CD14-positive monocyte (primary cell): ENCODE measurements at regions not wholly inside any gene's neighbourhood (a gene's known extent, or its start where the extent isn't known, plus 50 kb on each side); places are given as distances from the start of the nearest gene placed in this dataset.

ENCODE experiments used
- DNase-seq, 3 donors: peaks; one replicate each; pipeline ENCODE4 v3.0.0-alpha.2; 2011 to 2022
- H2AFZ ChIP-seq: 2 replicates; pipeline ENCODE4 v1.6.0; 2012; ENCODE audit warnings: mild to moderate bottlenecking, low read depth, low read length, inconsistent platforms; ENCODE audit not compliant: insufficient read depth, poor library complexity, severe bottlenecking
- H3K27ac ChIP-seq, 2 donors: 1 replicate in 1 of 2; 2 replicates in 1 of 2; pipeline ENCODE4 v1.5.1; 2012 to 2013; ENCODE audit warnings: low read length in 2 of 2, control low read depth in 1 of 2, inconsistent platforms in 1 of 2, low read depth in 1 of 2, mild to moderate bottlenecking in 1 of 2
- H3K27me3 ChIP-seq, 2 donors: one replicate each; pipeline versions ENCODE4 v1.6.0 to v1.6.1; 2011 to 2013; ENCODE audit warnings: low read length in 2 of 2; ENCODE audit not compliant: control insufficient read depth in 2 of 2, insufficient read depth in 2 of 2
- H3K36me3 ChIP-seq, 2 donors: replicated peaks in 1 of 2; 1 replicate in 1 of 2; 2 replicates in 1 of 2; pipeline versions ENCODE4 v1.5.1 to v1.6.1; 2012 to 2013; ENCODE audit warnings: low read length in 2 of 2, control low read depth in 1 of 2, inconsistent platforms in 1 of 2, mild to moderate bottlenecking in 1 of 2; ENCODE audit not compliant: insufficient read depth in 2 of 2, control insufficient read depth in 1 of 2
- H3K4me1 ChIP-seq, 2 donors: 1 replicate in 1 of 2; 2 replicates in 1 of 2; pipeline versions ENCODE4 v1.5.1 to v1.6.1; 2012 to 2013; ENCODE audit warnings: low read length in 2 of 2, control low read depth in 1 of 2, inconsistent platforms in 1 of 2, mild to moderate bottlenecking in 1 of 2, moderate library complexity in 1 of 2; ENCODE audit not compliant: insufficient read depth in 2 of 2, control insufficient read depth in 1 of 2
- H3K4me2 ChIP-seq: replicated peaks from 2 replicates; pipeline ENCODE3; 2012; ENCODE audit warnings: low read length, moderate library complexity, mild to moderate bottlenecking; ENCODE audit not compliant: poor library complexity, severe bottlenecking; ENCODE audit errors: extremely low read depth
- H3K4me3 ChIP-seq, 3 experiments: fragments of 200-600 bp in 1 of 3; sonication (generic) in 1 of 3; replicated peaks in 1 of 3; 1 replicate in 2 of 3; 2 replicates in 1 of 3; pipeline ENCODE4 v1.5.1; 2011 to 2013; ENCODE audit warnings: low read length in 3 of 3, mild to moderate bottlenecking in 3 of 3, control low read depth in 2 of 3, low read depth in 2 of 3, inconsistent platforms in 1 of 3, moderate library complexity in 1 of 3
- H3K79me2 ChIP-seq: 2 replicates; pipeline ENCODE4 v1.6.0; 2012; ENCODE audit warnings: mild to moderate bottlenecking, control low read depth, inconsistent platforms, low read length, moderate library complexity; ENCODE audit not compliant: insufficient read depth
- H3K9ac ChIP-seq: 2 replicates; pipeline ENCODE4 v1.6.0; 2017; ENCODE audit warnings: low read length, mild to moderate bottlenecking; ENCODE audit not compliant: insufficient read depth, poor library complexity, severe bottlenecking
- H3K9me3 ChIP-seq, 2 donors: replicated peaks in 1 of 2; 1 replicate in 1 of 2; 2 replicates in 1 of 2; pipeline versions ENCODE4 v1.5.1 to v1.6.1; 2012 to 2013; ENCODE audit warnings: low read length in 2 of 2, control low read depth in 1 of 2; ENCODE audit not compliant: control insufficient read depth in 1 of 2, insufficient read depth in 1 of 2
- H4K20me1 ChIP-seq: 2 replicates; pipeline ENCODE4 v1.6.0; 2012; ENCODE audit warnings: mild to moderate bottlenecking, low read length, control low read depth, moderate library complexity; ENCODE audit not compliant: insufficient read depth
- H3K27ac Mint-ChIP-seq, 7 donors: one replicate each; pipeline ENCODE4 v1.8.0; 2020; ENCODE audit warnings: mild to moderate bottlenecking in 7 of 7, mixed read lengths in 7 of 7, moderate library complexity in 6 of 7, inconsistent platforms in 2 of 7
- H3K27me3 Mint-ChIP-seq, 3 donors: one replicate each; pipeline ENCODE4 v1.8.0; 2021 to 2022; ENCODE audit warnings: low read depth in 3 of 3, mild to moderate bottlenecking in 3 of 3, mixed read lengths in 3 of 3, moderate library complexity in 3 of 3, inconsistent platforms in 1 of 3
- H3K36me3 Mint-ChIP-seq, 2 donors: one replicate each; pipeline ENCODE4 v1.8.0; 2020; ENCODE audit warnings: mixed read lengths in 2 of 2, inconsistent platforms in 1 of 2, mild to moderate bottlenecking in 1 of 2
- H3K4me1 Mint-ChIP-seq: one replicate; pipeline ENCODE4 v1.8.0; 2020; ENCODE audit warnings: mild to moderate bottlenecking, mixed read lengths
- H3K4me3 Mint-ChIP-seq, 2 donors: one replicate each; pipeline ENCODE4 v1.8.0; 2020; ENCODE audit warnings: mild to moderate bottlenecking in 2 of 2, mixed read lengths in 2 of 2, moderate library complexity in 1 of 2
- H3K9me3 Mint-ChIP-seq, 7 donors: one replicate each; pipeline ENCODE4 v1.8.0; 2020 to 2022; ENCODE audit warnings: mixed read lengths in 7 of 7, mild to moderate bottlenecking in 6 of 7, moderate library complexity in 6 of 7, inconsistent platforms in 2 of 7
- CTCF ChIP-seq: fragments of 200-600 bp; IDR thresholded peaks from one replicate; pipeline ENCODE4 v1.8.0; 2022; ENCODE audit warnings: antibody characterized with exemption, mild to moderate bottlenecking
- WGBS: methylation state at CpG from one replicate; pipeline ENCODE4 v1.1.5; 2013; ENCODE audit warnings: missing lambda C conversion rate; ENCODE audit not compliant: insufficient coverage; 5-methylcytosine and 5-hydroxymethylcytosine counted together
- intact Hi-C, 2 donors: fragments of 100-400 bp; cut with micrococcal nuclease; formaldehyde crosslinking; loops; one replicate each; pipeline versions ENCODE4 v1.15.0 to v1.15.1; 2023

DNA sequence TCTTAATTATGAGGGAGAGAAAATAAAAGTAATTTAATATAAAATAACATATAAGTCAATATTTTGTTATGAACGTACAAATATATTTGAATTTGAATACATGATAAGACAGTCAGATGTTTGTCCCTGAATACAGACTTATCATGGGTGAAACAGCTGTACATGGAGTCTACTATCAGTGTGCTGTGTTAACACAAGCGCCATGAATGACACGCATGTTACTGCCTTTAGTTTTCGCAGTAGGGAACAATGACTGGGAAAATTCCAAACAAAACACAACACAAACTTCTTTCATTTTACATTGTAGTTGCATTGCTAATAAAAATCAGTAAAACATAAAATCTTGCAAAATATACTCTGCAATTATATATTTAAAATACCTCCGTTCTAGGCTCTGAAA lies 108.6 kb downstream of the FBXO5 start:
- Histone ChIP-seq H3K9me3 (no peaks in the 10 kb centered on the region), H3K4me2 (no peak overlapping the region), H3K27me3 (no peaks in the 10 kb centered on the region), H3K9ac (no peak overlapping the region), H4K20me1 (no peaks in the 10 kb centered on the region), H3K27ac (no peak overlapping the region), H3K36me3 (no peaks in the 10 kb centered on the region), H3K4me1 (no peaks in the 10 kb centered on the region), H3K79me2 (no peaks in the 10 kb centered on the region), H2AFZ (no peak overlapping the region), H3K4me3 (no peak overlapping the region)
- H3K36me3 Mint-ChIP-seq = no peaks in the 10 kb centered on the region
- intact Hi-C loops = no loop called here
- no peak overlapping the region for H3K4me3 Mint-ChIP-seq
- no CpG with 5 or more reads among the region's 5 CpGs for WGBS
- H3K27ac Mint-ChIP-seq = no peak overlapping the region
- DNase-seq = no peak
- H3K27me3 Mint-ChIP-seq = peaks cover 0 to 2% (median 0%) of the 10 kb centered on the region in 3 donors
- H3K4me1 Mint-ChIP-seq = no peaks in the 10 kb centered on the region
- no peaks in the 10 kb centered on the region for H3K9me3 Mint-ChIP-seq
- TF ChIP-seq CTCF = no peak

DNA sequence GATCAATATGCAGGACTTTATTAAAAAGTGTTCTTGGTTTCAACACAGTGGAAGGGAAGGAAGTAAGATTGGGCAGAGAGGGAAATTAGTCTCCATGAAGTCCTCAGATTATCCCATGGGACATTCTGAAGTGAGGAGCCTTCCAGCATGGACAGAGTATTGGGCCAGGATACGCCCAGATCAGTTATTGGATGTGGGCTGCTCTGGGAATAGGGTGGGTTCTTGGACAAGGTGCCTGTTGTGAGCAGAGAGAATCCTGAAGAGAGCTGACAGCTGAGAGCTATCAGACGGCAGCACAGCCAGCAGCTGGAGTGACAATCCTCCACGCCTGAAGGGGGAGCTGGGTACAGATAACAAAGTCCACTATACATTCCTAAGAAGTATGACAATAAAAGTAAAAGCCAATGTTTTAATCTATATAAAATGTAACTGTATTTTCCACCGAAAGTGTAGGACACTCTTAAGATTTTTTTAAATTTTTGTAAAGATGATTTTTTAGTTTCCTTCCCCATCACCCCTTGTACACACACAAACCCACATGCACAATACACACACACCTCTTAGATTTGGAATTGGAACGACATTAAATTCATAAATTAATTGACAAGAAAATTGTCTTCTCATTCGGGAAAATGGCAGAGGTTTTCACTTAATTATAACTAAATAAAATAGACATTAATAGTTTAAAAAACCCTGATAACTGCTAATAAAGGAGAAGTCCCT lies 107.8 kb downstream of the FBXO5 start:
- no peaks in the 10 kb centered on the region for H3K27me3 ChIP-seq
- H3K9ac ChIP-seq = no peak overlapping the region

More for the DNA sequence above, 107.8 kb downstream of the FBXO5 start:
- Mint-ChIP-seq H3K27me3 (peaks cover 0 to 2% (median 0%) of the 10 kb centered on the region in 3 donors), H3K9me3 (peaks cover 0 to 7% (median 3%) of the 10 kb centered on the region in 7 donors), H3K27ac (no peak overlapping the region), H3K4me3 (no peak overlapping the region), H3K36me3 (no peaks in the 10 kb centered on the region), H3K4me1 (peaks cover 4% of the 10 kb centered on the region)
- no peak overlapping the region for H3K4me3 ChIP-seq
- H2AFZ ChIP-seq = no peak overlapping the region
- H3K27ac ChIP-seq = no peak overlapping the region
- H4K20me1 ChIP-seq = no peaks in the 10 kb centered on the region
- H3K79me2 ChIP-seq = no peaks in the 10 kb centered on the region
- H3K4me1 ChIP-seq = no peaks in the 10 kb centered on the region
- no peak for TF ChIP-seq CTCF
- H3K4me2 ChIP-seq = no peak overlapping the region
- no peaks in the 10 kb centered on the region for H3K36me3 ChIP-seq
- DNase-seq = no peak
- intact Hi-C loops = no loop called here
- 22% methylated on average over 1 of the region's 6 CpGs for WGBS
- H3K9me3 ChIP-seq = no peaks in the 10 kb centered on the region
